22Rv1 (cell line): ENCODE measurements at regions not wholly inside any gene's neighbourhood (a gene's known extent, or its start where the extent isn't known, plus 50 kb on each side); places are given as distances from the start of the nearest gene placed in this dataset.

ENCODE experiments used
- ZFX ChIP-seq: fragments of 450-650 bp; IDR thresholded peaks from 2 replicates; pipeline ENCODE4 v1.6.1; 2017; ENCODE audit warnings: antibody characterized with exemption, borderline replicate concordance
- TF ChIP-seq, protein P1 (sequence below): fragments of 450-650 bp; IDR thresholded peaks from 2 replicates; pipeline ENCODE4 v1.5.1; 2017; ENCODE audit warnings: mild to moderate bottlenecking

DNA sequence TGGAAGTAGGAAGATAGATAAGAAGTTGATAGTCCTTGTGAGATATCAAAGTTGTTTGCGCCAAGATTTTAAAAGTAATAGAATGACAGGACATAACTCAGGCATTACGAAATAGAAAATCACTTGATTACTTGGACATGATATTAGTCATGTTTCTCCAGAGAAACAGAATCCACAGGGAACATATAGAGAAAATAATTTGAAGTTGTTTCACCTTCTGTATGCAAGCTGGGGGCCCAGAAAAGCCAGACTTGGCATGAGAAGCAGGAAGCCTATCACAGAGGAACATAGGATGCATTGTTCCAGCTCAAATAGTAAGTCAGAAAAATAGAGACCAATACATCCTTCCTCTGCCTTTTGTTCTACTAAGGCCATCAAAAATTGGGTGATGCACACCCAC lies 715.9 kb downstream of the TECRL start:
- TF ChIP-seq, protein P1, sequence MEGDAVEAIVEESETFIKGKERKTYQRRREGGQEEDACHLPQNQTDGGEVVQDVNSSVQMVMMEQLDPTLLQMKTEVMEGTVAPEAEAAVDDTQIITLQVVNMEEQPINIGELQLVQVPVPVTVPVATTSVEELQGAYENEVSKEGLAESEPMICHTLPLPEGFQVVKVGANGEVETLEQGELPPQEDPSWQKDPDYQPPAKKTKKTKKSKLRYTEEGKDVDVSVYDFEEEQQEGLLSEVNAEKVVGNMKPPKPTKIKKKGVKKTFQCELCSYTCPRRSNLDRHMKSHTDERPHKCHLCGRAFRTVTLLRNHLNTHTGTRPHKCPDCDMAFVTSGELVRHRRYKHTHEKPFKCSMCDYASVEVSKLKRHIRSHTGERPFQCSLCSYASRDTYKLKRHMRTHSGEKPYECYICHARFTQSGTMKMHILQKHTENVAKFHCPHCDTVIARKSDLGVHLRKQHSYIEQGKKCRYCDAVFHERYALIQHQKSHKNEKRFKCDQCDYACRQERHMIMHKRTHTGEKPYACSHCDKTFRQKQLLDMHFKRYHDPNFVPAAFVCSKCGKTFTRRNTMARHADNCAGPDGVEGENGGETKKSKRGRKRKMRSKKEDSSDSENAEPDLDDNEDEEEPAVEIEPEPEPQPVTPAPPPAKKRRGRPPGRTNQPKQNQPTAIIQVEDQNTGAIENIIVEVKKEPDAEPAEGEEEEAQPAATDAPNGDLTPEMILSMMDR, result no peak
- TF ChIP-seq ZFX, result no peak
